A549 (cell line): ENCODE measurements at regions not wholly inside any gene's neighbourhood (a gene's known extent, or its start where the extent isn't known, plus 50 kb on each side); places are given as distances from the start of the nearest gene placed in this dataset.

ENCODE experiments used
- CEBPB ChIP-seq, 2 experiments: fragments of >200 bp in 1 of 2; sonication (Bioruptor Twin) in 1 of 2; formaldehyde crosslinking in 1 of 2; IDR thresholded peaks; 2 replicates each; pipeline ENCODE4 v1.6.1; 2012 to 2016
- TP53 ChIP-seq: fragments of 250-450 bp; sonication (Bioruptor Pico); IDR thresholded peaks from 2 replicates; pipeline ENCODE4 v1.5.0; 2021; ENCODE audit warnings: mild to moderate bottlenecking, moderate library complexity
- TF ChIP-seq, protein P1 (sequence below): fragments of >200 bp; sonication (Bioruptor Twin); formaldehyde crosslinking; IDR thresholded peaks from 3 replicates; pipeline ENCODE4 v1.5.1; 2016

GRCh38 chr1:199914546-199914945 lies 113.0 kb upstream of the NR5A2 start:
- no peak for TF ChIP-seq TP53
- TF ChIP-seq, protein P1, sequence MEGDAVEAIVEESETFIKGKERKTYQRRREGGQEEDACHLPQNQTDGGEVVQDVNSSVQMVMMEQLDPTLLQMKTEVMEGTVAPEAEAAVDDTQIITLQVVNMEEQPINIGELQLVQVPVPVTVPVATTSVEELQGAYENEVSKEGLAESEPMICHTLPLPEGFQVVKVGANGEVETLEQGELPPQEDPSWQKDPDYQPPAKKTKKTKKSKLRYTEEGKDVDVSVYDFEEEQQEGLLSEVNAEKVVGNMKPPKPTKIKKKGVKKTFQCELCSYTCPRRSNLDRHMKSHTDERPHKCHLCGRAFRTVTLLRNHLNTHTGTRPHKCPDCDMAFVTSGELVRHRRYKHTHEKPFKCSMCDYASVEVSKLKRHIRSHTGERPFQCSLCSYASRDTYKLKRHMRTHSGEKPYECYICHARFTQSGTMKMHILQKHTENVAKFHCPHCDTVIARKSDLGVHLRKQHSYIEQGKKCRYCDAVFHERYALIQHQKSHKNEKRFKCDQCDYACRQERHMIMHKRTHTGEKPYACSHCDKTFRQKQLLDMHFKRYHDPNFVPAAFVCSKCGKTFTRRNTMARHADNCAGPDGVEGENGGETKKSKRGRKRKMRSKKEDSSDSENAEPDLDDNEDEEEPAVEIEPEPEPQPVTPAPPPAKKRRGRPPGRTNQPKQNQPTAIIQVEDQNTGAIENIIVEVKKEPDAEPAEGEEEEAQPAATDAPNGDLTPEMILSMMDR, result no peak
- TF ChIP-seq CEBPB (IDR thresholded peaks at IDR 0.05), result no peak
